ENCODE measurements at regions not wholly inside any gene's neighbourhood (a gene's known extent, or its start where the extent isn't known, plus 50 kb on each side); places are given as distances from the start of the nearest gene placed in this dataset.
"Not testable (repeated sequence)": the region's sequence is repeated elsewhere in the genome, so short reads cannot be mapped to it uniquely, and the experiment has no call there.

DNA sequence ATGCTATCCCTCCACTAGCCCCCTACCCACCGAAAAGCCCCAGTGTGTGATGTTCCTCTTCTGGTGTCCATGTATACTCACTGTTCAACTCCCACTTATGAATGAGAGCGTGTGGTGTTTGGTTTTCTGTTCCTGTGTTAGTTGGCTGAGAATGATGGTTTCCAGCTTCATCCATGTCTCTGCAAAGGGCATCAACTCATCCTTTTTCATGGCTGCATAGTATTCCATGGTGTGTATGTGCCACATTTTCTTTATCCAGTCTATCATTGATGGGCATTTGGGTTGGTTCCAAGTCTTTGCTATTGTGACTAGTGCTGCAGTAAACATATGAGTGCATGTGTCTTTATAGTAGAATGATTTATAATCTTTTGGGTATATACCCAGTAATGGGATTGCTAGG lies 599.3 kb upstream of the B3GAT1 start:
- not testable (repeated sequence) for DNase-seq (ENCODE audit: low spot score)

- DNase-seq (ENCODE audit: low spot score): no peak
These were observed 597.1 kb upstream of the B3GAT1 start for GRCh38 chr11:135009125-135009524.

- DNase-seq (ENCODE audit: low spot score): no peak
These were observed 596.4 kb upstream of the B3GAT1 start for GRCh38 chr11:135008412-135008811.

GRCh38 chr11:135008001-135008405 lies 596.0 kb upstream of the B3GAT1 start:
- DNase-seq (ENCODE audit: low spot score): no peak

DNA sequence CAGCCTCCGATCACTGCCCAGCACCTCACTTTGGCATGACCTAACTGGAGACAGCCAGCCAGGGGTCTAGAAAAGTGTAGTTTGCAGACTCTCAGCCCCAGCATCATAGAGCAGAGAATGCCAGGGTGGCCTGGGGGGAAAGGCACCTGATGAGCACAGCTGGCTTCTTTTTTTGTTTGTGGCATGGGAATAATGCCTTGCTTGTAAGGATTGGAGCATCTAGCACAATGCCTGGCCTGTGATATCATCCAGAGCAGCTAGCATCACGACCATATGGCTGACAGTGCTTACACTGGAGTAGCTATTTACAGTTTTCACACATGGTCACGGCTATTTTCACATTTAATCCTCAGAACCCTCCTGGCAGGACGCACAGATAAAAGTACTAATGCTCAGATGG lies 594.8 kb upstream of the B3GAT1 start:
- no peak for DNase-seq (ENCODE audit: low spot score)

GRCh38 chr11:135004495-135004894 lies 592.5 kb upstream of the B3GAT1 start:
- DNase-seq (ENCODE audit: low spot score): no peak

- no peak for DNase-seq (ENCODE audit: low spot score)
These were observed 590.2 kb upstream of the B3GAT1 start for GRCh38 chr11:135002236-135002635.

- no peak for DNase-seq (ENCODE audit: low spot score)
These were observed 589.5 kb upstream of the B3GAT1 start for GRCh38 chr11:135001581-135001980.

GRCh38 chr11:135001065-135001464 lies 589.0 kb upstream of the B3GAT1 start:
- DNase-seq (ENCODE audit: low spot score): not testable (repeated sequence)

GRCh38 chr11:134999590-134999989 lies 587.5 kb upstream of the B3GAT1 start:
- DNase-seq (ENCODE audit: low spot score): no peak

DNA sequence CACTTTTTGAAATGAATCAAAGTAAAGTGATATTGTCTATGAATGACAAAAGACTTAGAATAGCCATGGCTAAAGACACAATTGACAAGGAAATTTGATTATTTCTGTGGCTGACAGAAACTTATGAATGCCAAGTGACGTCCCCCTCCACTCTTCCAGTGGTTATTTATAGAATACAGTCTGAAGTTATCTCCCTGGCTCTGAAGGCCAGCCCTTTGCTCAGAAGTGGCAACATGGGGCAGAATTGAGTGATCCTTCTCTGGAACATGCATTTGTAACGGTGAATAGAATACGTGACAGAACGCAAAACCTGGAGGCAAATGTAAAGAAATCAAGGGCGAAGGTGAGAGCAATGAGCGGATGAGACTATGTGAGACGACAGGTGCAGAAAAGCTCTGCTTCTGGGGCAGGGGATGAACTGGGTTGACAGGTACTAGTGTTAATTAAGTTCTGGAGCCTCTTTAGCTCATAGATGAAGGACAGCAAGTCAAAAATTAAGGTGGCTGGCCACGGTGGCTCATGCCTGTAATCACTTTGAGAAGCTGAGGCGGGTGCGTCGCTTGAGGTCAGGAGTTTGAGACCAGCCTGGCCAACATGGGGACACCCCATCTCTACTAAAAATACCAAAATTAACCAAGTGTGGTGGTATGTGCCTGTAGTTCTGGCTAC lies 585.7 kb upstream of the B3GAT1 start:
- DNase-seq (ENCODE audit: low spot score): no peak

- no peak for DNase-seq (ENCODE audit: low spot score)
These were observed 583.7 kb upstream of the B3GAT1 start for GRCh38 chr11:134995741-134996140.

DNA sequence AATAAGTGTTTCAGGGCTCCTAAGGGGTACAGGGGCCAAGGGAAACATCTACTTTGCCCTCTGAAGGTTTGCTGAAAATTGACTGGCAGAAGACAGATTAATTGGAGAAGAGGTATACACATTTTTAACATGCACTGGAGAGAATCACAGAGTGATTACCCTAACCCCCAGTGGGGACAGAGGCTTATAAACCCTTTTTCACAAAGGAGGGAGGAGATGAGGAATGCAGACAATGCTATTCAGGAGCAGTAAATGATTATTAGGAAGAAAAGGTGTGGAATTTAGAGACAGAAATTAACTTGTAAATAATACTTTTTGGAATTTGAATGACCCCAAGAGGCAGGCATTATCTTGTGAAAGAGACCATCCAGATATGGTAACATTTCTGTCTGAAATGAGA lies 582.4 kb upstream of the B3GAT1 start:
- DNase-seq (ENCODE audit: low spot score): no peak

- DNase-seq (ENCODE audit: low spot score): no peak
These were observed 581.7 kb upstream of the B3GAT1 start for GRCh38 chr11:134993691-134994243.

GRCh38 chr11:134992981-134993380 lies 580.9 kb upstream of the B3GAT1 start:
- DNase-seq (ENCODE audit: low spot score): no peak

DNA sequence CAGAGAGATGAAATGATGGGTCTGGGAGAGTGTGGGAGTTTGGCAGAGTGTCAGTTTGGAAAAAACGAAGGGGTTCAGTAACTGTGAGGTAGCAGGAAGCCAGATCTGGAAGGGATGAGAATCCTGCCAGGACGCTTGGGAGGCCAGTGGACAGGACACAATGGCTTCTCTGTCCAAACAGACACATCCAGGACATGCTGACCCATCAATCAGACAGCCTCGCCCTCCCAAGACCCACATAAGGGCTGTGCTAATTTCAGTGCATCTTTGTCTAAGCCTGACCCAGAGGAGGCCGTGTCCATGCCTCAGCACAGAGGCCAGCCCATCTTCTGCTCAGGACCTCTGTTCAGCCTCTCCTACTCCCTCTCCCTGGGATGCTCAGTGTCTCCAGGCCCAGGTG lies 576.5 kb upstream of the B3GAT1 start:
- no peak for DNase-seq (ENCODE audit: low spot score)

GRCh38 chr11:134987822-134988221 lies 575.8 kb upstream of the B3GAT1 start:
- DNase-seq (ENCODE audit: low spot score): no peak

- DNase-seq (ENCODE audit: low spot score): no peak
These were observed 575.3 kb upstream of the B3GAT1 start for GRCh38 chr11:134987223-134987768.

- DNase-seq (ENCODE audit: low spot score): no peak
These were observed 572.4 kb upstream of the B3GAT1 start for GRCh38 chr11:134984421-134984820.

DNA sequence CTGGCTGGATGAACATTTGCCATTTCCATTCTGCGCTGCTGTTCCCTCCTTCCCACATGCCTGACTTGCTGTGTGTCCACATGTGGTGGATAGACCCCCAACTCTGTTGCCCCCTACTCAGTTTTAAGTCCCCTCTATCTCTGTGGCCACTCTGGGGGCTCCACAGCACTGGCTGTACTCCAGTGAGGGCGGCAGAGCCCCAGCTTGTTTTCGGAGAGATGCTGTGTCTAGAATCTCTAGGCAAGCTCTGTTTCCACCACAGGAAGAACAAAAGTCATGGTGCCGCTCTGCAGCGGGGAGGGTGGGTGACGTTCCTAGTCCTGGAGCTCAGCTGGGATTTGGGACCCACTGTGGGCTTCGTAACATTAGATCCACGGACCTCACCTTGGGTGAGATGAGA lies 570.4 kb upstream of the B3GAT1 start:
- not testable (repeated sequence) for DNase-seq (ENCODE audit: low spot score)

DNA sequence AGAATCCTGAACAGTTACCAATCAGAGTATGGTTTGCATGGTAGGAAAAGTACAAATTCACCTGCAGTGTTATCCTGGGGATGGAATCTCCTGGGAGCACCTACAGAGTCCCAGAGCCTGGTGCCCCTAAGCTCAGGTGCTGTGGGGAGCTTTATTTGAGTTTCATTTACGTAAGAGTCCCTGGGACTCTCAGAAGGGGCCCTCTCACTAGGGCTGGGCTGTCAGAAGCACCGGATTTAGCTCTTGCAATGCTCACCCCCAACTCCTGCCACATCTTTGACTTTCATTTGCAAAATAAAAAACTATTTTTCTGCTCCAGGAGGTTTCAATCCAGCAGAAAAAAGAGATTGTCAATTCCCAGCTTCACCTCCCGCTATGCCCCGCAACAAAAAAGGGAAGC lies 569.8 kb upstream of the B3GAT1 start:
- DNase-seq (ENCODE audit: low spot score): no peak

DNA sequence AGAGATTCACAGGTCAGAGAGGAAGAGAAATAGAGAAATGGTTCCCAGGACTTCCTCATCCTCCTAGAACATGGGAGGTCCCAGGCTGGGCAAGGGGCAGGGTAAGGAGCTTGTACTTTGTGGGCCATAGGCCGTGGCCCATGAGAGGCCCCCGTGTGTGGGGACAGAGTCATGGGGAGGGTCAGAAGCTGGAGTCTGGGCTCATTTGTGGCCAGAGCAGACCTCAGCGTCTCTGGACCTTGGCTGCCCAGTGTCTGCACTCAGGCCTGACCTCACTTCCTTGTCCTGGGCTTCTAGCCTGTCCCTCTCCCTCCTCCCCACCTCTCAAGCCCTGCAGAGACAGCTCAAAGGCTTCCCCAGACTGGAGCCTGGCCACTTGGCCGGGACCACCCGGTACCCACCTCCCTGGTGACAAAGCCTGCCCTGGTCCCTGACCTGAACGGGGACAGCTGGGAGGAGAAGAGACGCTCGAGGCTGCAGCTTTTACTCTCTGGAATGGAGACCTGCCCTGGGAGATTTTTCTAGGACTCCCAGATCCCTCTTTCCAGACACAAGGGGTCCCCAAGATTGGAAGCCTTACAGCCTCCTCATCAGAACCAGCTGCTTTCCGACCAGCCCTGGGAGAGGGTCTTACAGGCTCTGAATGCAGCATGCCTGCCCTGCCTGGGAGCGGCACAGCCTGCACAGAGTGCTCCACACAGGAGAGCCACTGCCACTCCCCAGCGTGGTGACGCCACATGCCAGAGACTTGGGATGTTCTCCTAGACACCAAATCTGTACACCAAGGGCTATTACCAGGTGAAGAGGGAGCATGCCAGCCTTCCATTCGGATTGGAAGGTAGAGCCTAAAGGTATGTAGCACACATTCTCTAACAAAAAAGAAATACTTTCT lies 569.0 kb upstream of the B3GAT1 start:
- no peak for DNase-seq (ENCODE audit: low spot score)

- not testable (repeated sequence) for DNase-seq (ENCODE audit: low spot score)
These were observed 567.0 kb upstream of the B3GAT1 start for GRCh38 chr11:134979089-134979457.

Data from RKO (cell line).